Kidney epithelial cell (primary cell): ENCODE measurements at regions not wholly inside any gene's neighbourhood (a gene's known extent, or its start where the extent isn't known, plus 50 kb on each side); places are given as distances from the start of the nearest gene placed in this dataset.

Source experiments
- DNase-seq: peaks from one replicate; pipeline ENCODE4 v3.0.0-alpha.2; 2010; ENCODE audit warnings: low read depth
- H3K27me3 ChIP-seq: 2 replicates; pipeline ENCODE4 v1.6.0; 2011; ENCODE audit warnings: low read length; ENCODE audit not compliant: control insufficient read depth, insufficient read depth
- H3K36me3 ChIP-seq: 2 replicates; pipeline ENCODE4 v1.5.1; 2011; ENCODE audit warnings: low read length; ENCODE audit not compliant: control insufficient read depth, insufficient read depth
- H3K4me3 ChIP-seq: 2 replicates; pipeline ENCODE4 v1.5.1; 2011; ENCODE audit warnings: low read depth, mild to moderate bottlenecking, control low read depth, low read length
- CTCF ChIP-seq: IDR thresholded peaks from 2 replicates; pipeline ENCODE4 v1.5.1; 2011; ENCODE audit warnings: mild to moderate bottlenecking, moderate library complexity, low read length, control low read depth, inconsistent platforms; ENCODE audit not compliant: insufficient read depth, poor library complexity, severe bottlenecking

- H3K36me3 ChIP-seq = no peaks in the 10 kb centered on the region
- no peaks in the 10 kb centered on the region for H3K27me3 ChIP-seq
Measured at GRCh38 chr5:159509002-159509660, 178.8 kb upstream of the IL12B start.

GRCh38 chr5:159510282-159510681, 180.0 kb upstream of the IL12B start:
- DNase-seq = no peak
- no peaks in the 10 kb centered on the region for H3K27me3 ChIP-seq
- H3K36me3 ChIP-seq = no peaks in the 10 kb centered on the region
- no peak for TF ChIP-seq CTCF
- H3K4me3 ChIP-seq = no peak overlapping the region

More at GRCh38 chr5:159509002-159509660, 178.8 kb upstream of the IL12B start:
- DNase-seq = no peak
- no peak for TF ChIP-seq CTCF
- H3K4me3 ChIP-seq = no peak overlapping the region

GRCh38 chr5:159511570-159511969, 181.3 kb upstream of the IL12B start:
- DNase-seq = no peak
- H3K36me3 ChIP-seq = no peaks in the 10 kb centered on the region
- no peak overlapping the region for H3K4me3 ChIP-seq
- no peaks in the 10 kb centered on the region for H3K27me3 ChIP-seq
- TF ChIP-seq CTCF = no peak

GRCh38 chr5:159512064-159512463, 181.8 kb upstream of the IL12B start:
- H3K4me3 ChIP-seq = no peak overlapping the region
- no peaks in the 10 kb centered on the region for H3K36me3 ChIP-seq
- DNase-seq = no peak
- no peak for TF ChIP-seq CTCF
- no peaks in the 10 kb centered on the region for H3K27me3 ChIP-seq

GRCh38 chr5:159514229-159514810, 184.0 kb upstream of the IL12B start:
- Histone ChIP-seq H3K27me3 (no peaks in the 10 kb centered on the region), H3K36me3 (no peaks in the 10 kb centered on the region), H3K4me3 (no peak overlapping the region)
- DNase-seq = no peak
- TF ChIP-seq CTCF = no peak

GRCh38 chr5:159515197-159515596, 184.9 kb upstream of the IL12B start:
- DNase-seq = no peak
- no peak for TF ChIP-seq CTCF
- Histone ChIP-seq H3K4me3 (no peak overlapping the region), H3K36me3 (no peaks in the 10 kb centered on the region), H3K27me3 (no peaks in the 10 kb centered on the region)
